ENCODE measurements at regions not wholly inside any gene's neighbourhood (a gene's known extent, or its start where the extent isn't known, plus 50 kb on each side); places are given as distances from the start of the nearest gene placed in this dataset.

DNA sequence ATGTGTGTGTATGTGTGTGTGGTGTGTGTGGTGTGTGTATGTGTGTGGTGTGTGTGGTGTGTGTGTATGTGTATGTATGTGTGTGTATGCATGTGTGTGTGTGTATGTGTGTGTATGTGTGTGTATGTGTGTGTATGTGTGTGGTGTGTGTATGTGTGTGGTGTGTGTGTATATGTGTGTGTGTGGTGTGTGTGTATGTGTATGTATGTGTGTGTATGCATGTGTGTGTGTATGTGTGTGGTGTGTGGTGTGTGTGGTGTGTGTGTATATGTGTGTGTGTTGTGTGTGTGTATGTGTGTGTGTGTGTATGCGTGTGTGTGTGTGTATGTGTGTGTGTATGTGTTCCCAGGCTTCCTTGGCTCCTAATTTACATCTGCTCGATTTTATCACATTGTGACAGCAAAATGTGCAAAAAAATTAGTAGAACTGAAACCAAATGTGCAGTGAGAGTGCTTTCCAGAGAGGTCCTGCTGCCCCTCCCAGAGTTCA lies 234.5 kb downstream of the BMP7 start:
- H3K36me3 ChIP-seq, result no peaks in the 10 kb centered on the region
- intact Hi-C loops (cut with DNase I; ENCODE audit: low total_unique reads), result no loop called here
- H3K27ac ChIP-seq, result no peak overlapping the region
- no peaks in the 10 kb centered on the region for H3K4me1 ChIP-seq
- TF ChIP-seq POLR2AphosphoS5 (IDR thresholded peaks at IDR 0.05), result no peak
- TF ChIP-seq POLR2A (IDR thresholded peaks at IDR 0.05), result no peak
- TF ChIP-seq, protein P1, sequence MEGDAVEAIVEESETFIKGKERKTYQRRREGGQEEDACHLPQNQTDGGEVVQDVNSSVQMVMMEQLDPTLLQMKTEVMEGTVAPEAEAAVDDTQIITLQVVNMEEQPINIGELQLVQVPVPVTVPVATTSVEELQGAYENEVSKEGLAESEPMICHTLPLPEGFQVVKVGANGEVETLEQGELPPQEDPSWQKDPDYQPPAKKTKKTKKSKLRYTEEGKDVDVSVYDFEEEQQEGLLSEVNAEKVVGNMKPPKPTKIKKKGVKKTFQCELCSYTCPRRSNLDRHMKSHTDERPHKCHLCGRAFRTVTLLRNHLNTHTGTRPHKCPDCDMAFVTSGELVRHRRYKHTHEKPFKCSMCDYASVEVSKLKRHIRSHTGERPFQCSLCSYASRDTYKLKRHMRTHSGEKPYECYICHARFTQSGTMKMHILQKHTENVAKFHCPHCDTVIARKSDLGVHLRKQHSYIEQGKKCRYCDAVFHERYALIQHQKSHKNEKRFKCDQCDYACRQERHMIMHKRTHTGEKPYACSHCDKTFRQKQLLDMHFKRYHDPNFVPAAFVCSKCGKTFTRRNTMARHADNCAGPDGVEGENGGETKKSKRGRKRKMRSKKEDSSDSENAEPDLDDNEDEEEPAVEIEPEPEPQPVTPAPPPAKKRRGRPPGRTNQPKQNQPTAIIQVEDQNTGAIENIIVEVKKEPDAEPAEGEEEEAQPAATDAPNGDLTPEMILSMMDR (IDR thresholded peaks at IDR 0.05 in 8 of 11, conservative IDR thresholded peaks at IDR 0.05 in 3 of 11), result no peak
- no peak overlapping the region for H3K4me3 ChIP-seq
- DNase-seq, result no peak
- H3K27me3 ChIP-seq (replicated peaks in 1 of 7), result peaks cover 0 to 75% (median 0%) of the 10 kb centered on the region in 7 donors
- WGBS, 5 donors, result 47 to 70% (median 64%) methylated on average over 2 of the region's 2 CpGs
- peaks cover 0 to 14% (median 7%) of the 10 kb centered on the region in 8 donors for H3K9me3 ChIP-seq

DNA sequence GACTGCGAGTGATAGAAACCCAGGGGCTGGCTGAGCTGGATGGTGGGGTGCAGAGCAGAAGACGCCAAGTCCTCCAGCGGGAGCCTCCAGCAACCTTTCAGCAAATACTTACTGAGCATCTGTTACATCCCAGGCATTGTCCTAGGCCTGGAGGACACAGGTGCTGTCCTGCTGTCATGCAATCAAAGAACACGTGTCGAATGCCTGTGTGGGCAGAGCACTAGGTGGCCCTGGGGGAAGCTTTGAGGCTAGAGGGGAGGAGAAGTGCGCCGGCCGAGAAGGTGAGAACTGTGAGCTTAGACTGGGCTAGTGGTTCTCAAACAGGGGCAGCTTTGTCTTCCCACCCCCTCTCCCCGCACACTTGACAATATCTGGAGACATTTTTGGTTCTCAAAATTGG lies 233.6 kb downstream of the BMP7 start:
- no peaks in the 10 kb centered on the region for H3K36me3 ChIP-seq
- TF ChIP-seq, protein P1 (IDR thresholded peaks at IDR 0.05 in 8 of 11, conservative IDR thresholded peaks at IDR 0.05 in 3 of 11), result no peak
- no peak for TF ChIP-seq POLR2A (IDR thresholded peaks at IDR 0.05)
- no peak for TF ChIP-seq POLR2AphosphoS5 (IDR thresholded peaks at IDR 0.05)
- peaks cover 0 to 14% (median 7%) of the 10 kb centered on the region in 8 donors for H3K9me3 ChIP-seq
- H3K27me3 ChIP-seq (replicated peaks in 1 of 7), result peaks cover 0 to 71% (median 0%) of the 10 kb centered on the region in 7 donors
- H3K4me1 ChIP-seq, result no peaks in the 10 kb centered on the region
- H3K27ac ChIP-seq, result no peak overlapping the region
- no peak overlapping the region for H3K4me3 ChIP-seq
- DNase-seq, result no peak
- WGBS, 5 donors, result 70 to 82% (median 77%) methylated on average over 9 of the region's 9 CpGs
- intact Hi-C loops (cut with DNase I; ENCODE audit: low total_unique reads), result no loop called here

DNA sequence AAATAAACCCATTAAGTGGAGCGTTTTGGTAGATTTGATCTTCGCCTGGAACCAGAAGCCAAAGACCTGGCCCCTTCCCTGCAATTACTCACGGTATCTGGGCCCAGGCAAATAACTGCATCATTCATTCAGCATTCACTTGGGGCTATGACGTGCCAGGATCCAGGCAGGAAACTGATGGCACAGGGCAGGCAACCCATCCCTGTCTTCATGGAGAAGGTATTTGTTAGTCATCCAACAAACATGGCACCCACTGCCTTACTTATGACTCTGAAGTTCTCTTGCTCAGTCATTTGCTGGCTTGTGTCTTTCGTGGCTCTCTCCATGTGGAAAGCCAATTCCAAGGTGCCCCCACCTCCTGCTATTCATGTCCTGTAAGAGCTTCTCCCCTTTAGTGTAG lies 232.4 kb downstream of the BMP7 start:
- TF ChIP-seq POLR2A (IDR thresholded peaks at IDR 0.05) (no peak), POLR2AphosphoS5 (IDR thresholded peaks at IDR 0.05) (no peak)
- TF ChIP-seq, protein P1 (IDR thresholded peaks at IDR 0.05 in 8 of 11, conservative IDR thresholded peaks at IDR 0.05 in 3 of 11), result no peak
- 63 to 77% (median 68%) methylated on average over 5 of the region's 5 CpGs for WGBS, 5 donors

DNA sequence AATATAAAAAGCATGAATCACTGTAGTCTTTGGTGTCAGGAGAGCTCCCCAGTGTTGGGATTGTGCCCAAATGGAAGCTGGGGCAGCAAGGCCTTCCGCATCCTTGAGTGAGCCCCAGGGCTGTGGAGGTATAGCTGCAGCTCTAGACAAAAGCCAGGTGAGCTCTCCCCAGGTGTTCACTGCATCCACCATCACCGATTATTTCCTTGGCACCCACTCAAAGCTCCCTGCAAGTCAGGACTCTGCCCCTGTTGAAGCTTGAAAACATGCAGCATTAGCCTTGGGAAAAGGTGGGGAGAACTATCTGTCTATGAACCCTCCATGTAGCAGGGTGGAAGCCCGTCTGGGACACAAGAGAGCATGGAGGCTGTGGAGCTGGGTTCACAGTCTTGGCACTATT lies 228.8 kb downstream of the BMP7 start:
- intact Hi-C loops (cut with DNase I; ENCODE audit: low total_unique reads), result no loop called here
- no peak for TF ChIP-seq POLR2A (IDR thresholded peaks at IDR 0.05)
- no peak for TF ChIP-seq POLR2AphosphoS5 (IDR thresholded peaks at IDR 0.05)
- TF ChIP-seq, protein P1 (IDR thresholded peaks at IDR 0.05 in 8 of 11, conservative IDR thresholded peaks at IDR 0.05 in 3 of 11), result no peak
- no peaks in the 10 kb centered on the region for H3K36me3 ChIP-seq
- H3K27me3 ChIP-seq (replicated peaks in 1 of 7), result peaks cover 0 to 48% (median 0%) of the 10 kb centered on the region in 7 donors
- H3K4me1 ChIP-seq, result no peaks in the 10 kb centered on the region
- no peak overlapping the region for H3K27ac ChIP-seq
- peaks cover 0 to 14% (median 7%) of the 10 kb centered on the region in 8 donors for H3K9me3 ChIP-seq
- WGBS, 5 donors, result 77 to 89% (median 85%) methylated on average over 3 of the region's 3 CpGs
- H3K4me3 ChIP-seq, result no peak overlapping the region
- no peak for DNase-seq

More for the DNA sequence above, 232.4 kb downstream of the BMP7 start:
- intact Hi-C loops (cut with DNase I; ENCODE audit: low total_unique reads), result no loop called here
- H3K4me1 ChIP-seq, result no peaks in the 10 kb centered on the region
- H3K9me3 ChIP-seq, result peaks cover 0 to 14% (median 7%) of the 10 kb centered on the region in 8 donors
- no peak overlapping the region for H3K27ac ChIP-seq
- H3K4me3 ChIP-seq, result no peak overlapping the region
- H3K36me3 ChIP-seq, result no peaks in the 10 kb centered on the region
- no peak for DNase-seq
- peaks cover 0 to 65% (median 0%) of the 10 kb centered on the region in 7 donors for H3K27me3 ChIP-seq (replicated peaks in 1 of 7)
